Germinal center (tissue), 1 donor: ENCODE measurements at regions not wholly inside any gene's neighbourhood (a gene's known extent, or its start where the extent isn't known, plus 50 kb on each side); places are given as distances from the start of the nearest gene placed in this dataset.
"Not testable (repeated sequence)": the region's sequence is repeated elsewhere in the genome, so short reads cannot be mapped to it uniquely, and the experiment has no call there.

ENCODE experiments used
- DNase-seq: peaks from one replicate; pipeline ENCODE4 v3.0.0; 2012; ENCODE audit warnings: mixed read lengths, low spot score

DNA sequence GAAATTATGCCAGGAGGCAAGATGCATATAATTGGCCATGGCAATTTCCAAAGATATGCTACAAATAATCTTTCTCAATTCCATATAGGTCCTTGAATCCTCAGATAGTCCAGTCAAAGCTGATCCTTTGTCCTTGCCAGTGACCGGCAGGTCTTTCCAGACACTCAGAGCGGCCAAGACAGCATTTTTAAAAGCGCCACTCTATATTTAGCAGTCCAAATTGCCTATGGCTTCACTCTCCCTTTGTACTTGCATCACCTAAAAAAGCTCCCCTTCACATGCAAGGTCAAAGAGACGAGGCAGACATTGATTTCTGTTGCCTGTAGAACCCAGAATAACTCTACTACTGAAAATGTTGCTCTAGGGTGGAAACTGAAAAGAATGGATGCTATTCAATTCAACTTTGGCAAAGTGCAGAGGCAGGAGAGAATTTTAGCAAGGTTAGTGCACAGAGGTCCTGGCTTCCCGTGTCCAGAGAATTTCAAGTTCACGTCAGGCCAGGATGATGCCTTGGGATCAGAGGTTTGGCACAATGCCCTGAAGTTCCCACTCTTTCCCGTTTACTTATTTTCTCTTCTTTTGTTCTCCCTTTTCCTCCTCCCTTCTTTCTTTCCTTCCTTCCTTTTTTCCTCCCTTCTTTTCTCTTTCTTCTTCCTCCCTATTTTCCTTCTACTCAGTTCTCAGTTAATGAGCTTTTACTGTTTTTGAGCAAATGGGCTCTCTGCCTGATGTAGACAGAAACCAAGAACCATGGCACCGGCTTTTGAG lies 108.5 kb downstream of the KCNK1 start:
- no peak for DNase-seq

DNA sequence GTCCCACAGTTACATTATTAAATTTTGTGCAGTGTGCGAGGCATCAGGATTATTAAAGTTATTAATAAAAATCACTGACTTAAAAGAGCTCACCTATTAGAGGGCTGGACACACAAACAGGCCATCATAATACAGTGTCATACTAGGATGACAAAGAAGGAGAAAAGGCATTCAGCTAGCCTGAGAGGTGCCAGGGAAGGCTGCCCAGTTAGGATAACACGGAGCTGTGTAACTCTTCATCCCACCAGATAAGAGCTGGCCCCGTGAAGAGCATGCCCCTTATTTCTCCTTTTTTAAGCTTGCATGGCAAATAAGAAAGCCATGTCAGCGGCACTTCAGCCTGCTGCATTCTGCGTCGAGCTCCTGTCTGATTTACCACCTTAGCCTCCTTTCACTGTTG lies 109.5 kb downstream of the KCNK1 start:
- DNase-seq, result no peak

DNA sequence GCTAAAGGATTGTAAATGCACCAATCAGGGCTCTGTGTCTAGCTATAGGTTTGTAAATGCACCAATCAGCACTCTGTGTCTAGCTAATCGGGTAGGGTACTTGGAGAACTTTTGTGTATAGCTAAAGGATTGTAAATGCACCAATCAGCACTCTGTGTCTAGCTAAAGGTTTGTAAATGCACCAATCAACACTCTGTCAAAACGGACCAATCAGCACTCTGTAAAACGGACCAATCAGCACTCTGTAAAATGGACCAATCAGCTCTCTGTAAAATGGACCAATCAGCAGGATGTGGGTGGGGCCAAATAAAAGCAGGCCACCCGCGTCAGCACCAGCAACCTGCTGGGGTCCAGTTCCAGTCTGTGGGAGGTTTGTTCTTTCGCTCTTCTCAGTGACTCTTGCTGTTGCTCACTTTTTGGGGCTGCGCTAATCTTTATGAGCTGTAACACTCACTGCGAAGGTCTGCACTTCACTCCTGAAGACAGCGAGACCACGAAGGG lies 110.3 kb downstream of the KCNK1 start:
- DNase-seq, result not testable (repeated sequence)

DNA sequence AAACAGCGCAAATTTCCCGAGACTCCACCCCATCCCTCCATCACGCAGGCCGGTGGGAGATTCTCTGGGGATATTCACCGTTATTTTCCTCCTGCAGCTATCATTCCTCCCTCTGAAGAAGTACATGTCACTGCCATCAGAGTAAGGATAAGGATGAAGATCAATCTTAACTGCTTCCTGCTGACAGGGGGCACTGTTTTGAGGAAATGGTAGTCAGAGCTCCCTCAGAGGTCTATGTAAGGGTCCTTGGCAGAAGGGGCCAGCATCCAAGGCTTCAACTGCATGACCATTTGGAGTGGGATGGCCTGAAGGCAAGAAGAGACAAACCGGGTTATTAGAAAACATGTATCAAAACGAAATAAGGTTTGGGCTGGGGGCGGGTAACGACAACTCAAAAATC lies 111.5 kb downstream of the KCNK1 start:
- no peak for DNase-seq

DNA sequence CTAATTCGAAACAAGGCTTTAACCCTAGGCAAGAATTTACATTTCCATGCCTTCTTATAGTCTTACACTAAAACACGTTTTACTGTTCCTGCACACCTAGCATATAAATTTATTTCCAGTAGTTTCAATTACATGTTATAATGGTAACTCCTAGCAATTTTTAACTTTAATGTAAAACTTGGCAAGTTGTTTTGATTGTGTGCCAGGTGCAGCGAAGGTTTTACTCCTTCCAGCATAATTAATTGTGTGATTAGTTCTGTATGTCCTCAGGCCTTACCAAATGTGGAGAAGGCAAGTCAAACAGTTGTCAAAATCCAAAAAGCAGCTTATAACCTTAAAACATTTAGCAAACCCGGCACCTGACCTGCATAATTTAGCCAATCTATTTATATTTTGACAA lies 114.8 kb downstream of the KCNK1 start:
- DNase-seq, result no peak

DNA sequence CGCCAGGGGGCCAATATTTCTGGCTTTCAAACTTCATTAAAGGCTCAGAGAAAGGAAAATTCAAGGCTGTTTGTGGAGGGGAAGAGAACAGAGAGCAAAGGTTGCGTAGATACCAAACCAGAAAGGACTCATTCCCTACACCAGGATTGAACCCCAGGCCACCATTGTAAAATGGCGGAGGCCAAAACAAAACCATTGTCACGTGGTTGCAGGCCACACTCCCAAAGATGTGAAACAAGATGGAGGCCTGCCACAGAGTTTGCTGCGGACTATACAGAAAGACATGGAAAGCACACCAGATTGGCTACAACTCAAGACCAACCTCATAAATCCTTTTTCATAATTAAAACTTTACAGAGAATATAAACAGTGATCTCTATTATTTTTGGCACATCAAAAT lies 116.5 kb downstream of the KCNK1 start:
- no peak for DNase-seq

DNA sequence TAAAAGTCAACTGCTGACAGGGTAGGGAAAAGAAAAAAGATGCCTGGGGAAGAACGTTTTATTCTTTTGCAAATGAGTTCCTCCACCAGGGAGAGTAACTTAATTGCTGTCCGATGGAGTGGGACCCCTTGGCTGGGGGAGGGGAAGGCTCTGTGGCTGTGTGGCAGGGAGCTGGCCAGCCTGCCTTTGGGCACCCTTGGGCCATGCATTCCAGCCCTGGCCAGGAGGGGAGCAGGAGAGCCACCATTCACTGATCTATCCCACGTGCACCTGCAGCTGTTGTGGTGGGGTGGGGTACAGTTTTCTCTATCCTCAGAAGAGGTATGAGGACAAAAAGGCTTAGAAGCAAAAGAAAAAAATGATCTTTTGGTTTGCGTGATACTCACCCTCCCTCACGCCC lies 116.9 kb downstream of the KCNK1 start:
- no peak for DNase-seq

DNA sequence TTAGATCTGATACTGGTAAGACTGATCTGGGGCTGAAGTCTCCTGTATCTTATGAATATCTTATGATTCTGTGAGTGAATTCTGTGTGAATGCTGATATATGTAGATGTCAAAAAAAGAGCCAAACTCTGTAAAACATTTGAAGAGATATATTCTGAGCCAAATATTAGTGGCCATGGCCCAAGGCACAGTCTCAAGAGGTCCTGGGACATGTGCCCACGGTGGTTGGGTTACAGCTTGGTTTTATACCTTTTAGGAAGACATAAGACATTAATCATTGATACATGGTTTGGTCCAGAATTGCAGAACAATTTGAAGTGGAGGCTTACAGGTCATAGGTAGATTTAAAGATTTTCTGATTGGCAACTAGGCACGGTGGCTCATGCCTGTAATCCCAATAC lies 118.3 kb downstream of the KCNK1 start:
- DNase-seq, result no peak

DNA sequence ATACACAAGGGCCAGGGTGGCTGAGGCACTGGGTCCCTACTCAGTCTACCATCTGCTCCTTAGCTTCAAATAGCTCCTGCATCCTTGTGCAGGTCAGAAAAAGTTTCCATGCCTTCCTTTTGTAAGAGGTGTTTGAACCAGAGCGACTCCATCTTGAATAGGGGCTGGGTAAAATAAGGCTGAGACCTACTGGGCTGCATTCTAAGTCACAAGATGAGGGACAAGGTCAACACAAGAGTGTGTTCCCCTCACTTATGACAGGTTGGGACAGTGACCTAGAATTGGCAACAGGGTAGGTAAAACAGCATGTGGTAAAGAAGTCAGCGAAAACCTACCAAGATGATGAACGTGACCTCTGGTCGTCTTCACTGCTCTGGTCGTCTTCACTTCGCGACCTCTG lies 120.5 kb downstream of the KCNK1 start:
- DNase-seq, result no peak

DNA sequence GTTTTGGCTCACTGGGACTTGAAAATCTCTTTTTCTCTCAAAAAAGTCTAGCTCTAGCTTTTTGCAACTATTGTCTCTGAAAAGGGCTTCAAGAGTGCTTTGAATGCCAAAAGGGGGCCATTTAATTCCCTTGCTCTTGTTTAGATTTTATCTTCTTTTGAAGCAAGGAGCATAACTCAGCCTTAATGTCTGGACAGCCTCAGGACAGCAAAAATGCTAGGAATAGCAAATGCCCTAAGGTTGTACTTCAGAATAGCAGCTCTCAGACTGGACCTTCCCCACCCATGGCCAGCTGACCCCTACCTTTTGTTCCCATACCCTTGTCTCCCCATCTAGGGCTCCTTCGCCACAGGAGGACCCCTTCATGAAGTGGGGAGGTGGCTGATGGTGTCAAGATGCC lies 121.4 kb downstream of the KCNK1 start:
- no peak for DNase-seq

DNA sequence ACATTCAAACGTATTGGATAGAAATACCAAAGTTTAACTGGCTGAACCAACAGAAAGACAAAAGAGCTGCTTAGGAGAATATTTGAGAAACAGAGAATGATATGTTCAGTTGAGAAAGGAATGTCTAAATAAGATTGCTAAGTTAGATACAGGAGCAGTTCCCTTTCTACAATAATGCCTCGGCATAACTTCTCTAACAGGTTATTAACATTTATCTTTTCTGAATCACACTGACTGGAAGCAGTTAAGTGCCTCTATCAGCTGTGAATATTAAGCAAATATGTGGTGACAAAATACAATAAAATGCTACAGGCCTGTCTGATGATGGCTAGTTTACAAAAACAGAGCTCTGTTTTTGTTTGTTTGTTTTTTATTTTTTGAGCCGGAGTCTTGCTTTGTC lies 121.9 kb downstream of the KCNK1 start:
- DNase-seq, result no peak

DNA sequence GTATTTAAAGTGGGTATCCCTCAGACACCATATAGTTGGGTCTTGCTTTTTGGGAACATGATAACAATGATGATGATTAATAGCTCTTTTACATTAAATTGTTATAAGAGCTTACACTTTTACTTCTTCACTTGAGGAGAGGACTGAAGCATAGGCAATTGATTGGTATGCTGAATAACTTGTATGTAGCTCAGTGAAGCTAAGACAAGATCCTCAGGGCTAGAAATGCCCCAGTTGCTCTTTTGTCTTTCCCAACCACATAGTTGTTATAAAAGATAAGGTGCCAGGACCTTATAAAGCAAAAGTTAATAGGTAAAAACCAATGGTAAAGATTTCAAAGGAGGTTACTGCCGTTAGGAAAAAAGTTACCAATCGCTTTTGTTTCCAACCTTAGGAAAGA lies 123.4 kb downstream of the KCNK1 start:
- no peak for DNase-seq

DNA sequence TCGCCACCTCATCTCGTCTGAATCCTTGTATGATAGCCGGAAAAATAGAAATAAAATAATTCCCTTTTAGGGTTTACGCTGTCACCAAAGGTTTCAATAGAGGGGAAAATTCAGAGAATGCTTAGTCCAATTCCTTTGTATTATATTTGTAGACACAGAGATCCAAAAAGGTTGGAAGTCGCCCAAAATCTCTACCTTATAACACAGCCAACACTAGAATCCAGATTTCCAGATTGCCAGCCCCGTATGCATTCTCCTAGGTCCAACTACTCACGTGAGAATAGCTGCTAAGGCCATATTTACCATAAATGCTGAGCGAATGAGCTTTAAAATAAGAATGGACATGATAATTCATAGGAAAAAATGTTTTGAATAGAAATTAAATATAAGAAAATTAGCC lies 124.5 kb downstream of the KCNK1 start:
- no peak for DNase-seq

DNA sequence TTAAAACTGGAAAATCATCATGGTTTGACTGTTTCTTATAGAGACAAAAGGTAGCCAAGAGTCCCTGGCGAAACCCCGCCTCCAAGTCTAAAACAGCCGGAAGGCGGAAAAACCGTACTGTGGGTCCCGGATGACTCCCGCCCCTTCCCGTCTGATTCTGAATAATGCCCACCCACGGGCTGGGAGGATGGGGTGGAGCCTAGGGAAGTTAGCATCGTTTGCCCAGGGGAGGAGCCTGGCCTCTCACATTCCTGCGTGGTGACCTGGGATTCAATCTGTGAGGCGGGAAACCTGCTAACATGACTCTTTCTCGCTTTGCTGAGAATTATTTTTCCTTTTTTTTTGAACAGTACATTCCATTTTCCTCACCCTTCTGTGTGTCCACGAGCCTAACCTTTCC lies 124.9 kb downstream of the KCNK1 start:
- DNase-seq, result no peak

DNA sequence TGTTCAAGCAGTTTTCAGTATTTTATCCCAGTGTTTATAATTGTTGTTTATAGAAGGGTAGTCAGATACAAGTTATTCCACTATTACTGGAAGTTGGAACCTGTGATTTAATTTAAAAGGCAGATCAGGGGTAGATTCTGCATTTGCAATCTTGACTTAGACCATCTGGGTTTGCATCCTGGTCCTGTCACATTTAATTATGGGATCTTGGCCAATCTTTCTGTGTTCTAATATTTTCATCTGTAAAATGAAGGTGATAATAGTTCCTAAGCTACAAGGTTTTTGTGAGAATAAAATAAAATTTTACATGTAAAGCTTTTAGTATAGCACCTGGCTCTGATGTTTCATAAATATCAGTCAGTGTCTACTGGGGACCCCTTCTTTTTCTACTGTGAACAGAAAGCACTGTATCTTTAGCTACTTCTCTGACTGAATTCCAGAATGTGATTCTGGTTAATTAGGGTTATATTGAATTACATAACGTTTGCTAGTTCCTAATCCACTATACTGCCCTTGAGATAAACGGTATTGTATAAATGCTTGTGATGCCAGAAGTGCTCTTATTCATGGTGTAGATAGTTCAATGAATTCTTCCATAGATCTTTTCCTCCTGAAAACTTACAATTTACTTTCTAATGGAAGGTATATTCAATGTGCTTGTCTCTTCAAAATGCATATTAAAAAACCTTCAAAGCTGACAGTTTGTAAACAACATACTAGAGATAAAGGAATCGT lies 131.0 kb downstream of the KCNK1 start:
- DNase-seq, result no peak

DNA sequence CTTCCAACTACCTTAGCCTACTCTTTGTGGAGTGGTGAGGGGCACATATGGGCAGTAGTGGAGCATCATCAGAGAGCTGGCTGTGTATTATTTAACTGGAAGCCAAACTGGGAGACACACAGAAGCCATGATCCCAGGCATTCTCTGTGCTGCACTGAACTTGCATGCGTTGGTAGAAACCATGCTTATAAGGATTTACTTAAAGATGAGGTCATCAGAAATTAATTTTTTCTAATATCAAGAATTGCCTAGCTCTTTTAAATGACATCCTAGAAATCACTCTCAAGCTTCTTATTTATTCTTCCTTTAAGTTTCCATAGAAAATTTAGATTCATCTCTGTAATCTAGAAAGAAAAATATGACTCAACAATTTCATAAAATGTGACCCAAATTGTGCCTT lies 136.2 kb downstream of the KCNK1 start:
- DNase-seq, result no peak

DNA sequence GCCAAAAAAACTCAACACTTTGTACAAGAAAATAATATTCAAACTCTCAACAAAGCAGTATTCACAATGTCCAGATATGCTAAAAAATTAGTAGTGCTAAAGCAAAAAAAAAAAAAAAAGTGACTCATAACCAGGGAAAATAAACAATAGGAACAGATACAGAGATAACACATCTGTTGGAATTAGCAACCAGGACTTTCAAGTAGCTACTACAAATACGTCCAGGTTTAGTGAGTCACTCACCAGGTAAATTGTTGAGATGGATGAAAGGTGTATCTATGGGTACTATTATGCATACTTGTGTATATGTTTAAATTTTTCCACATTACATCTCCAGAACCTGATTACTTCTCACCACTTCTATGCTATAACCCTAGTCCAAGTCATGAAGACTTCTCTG lies 144.8 kb upstream of the SLC35F3 start:
- DNase-seq, result no peak

DNA sequence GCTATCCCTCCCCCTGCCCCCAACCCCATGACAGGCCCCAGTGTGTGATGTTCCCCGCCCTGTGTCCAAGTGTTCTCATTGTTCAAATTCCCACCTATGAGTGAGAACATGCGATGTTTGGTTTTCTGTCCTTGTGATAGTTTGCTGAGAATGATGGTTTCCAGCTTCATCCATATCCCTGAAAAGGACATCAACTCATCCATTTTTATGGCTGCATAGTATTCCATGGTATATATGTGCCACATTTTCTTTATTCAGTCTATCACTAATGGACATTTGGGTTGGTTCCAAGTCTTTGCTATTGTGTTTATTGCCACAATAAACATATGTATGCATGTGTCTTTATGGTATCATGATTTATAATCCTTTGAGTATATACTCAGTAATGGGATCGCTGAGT lies 140.2 kb upstream of the SLC35F3 start:
- DNase-seq, result not testable (repeated sequence)

DNA sequence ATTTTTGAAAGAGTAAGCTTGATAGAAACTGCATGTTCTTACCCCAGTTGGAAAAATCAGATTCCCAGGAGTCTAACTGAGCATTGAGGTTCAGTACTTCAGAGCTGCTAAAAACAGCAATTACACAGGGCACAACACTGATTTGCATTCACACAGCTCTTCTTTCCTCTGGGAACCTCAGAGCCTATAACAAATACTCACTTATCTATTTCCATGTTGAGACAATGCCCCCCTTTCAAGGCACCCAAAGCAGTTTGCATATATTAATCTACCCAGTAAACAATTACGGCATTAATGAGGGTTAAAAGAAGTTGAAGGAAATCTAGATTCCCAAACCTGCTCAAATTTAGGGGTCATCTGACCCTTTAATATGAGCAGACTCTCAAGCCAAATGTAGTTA lies 126.9 kb upstream of the SLC35F3 start:
- DNase-seq, result no peak

DNA sequence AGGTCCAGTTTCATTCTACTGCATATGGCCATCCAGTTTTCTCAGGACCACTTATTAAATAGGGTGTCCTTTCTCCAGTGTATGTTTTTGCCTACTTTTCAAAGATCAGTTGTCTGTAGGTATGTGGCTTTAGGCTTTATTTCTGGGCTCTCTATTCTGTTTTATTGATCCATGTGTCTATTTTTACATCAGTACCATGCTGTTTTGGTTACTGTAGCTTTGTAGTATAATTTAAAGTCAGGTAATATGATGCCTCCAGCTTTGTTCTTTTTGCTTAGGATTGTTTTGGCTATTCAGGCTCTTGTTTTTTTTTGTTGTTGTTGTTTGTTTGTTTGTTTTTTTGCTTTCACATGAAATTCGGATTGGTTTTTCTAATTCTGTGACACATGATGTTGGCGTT lies 124.4 kb upstream of the SLC35F3 start:
- no peak for DNase-seq

DNA sequence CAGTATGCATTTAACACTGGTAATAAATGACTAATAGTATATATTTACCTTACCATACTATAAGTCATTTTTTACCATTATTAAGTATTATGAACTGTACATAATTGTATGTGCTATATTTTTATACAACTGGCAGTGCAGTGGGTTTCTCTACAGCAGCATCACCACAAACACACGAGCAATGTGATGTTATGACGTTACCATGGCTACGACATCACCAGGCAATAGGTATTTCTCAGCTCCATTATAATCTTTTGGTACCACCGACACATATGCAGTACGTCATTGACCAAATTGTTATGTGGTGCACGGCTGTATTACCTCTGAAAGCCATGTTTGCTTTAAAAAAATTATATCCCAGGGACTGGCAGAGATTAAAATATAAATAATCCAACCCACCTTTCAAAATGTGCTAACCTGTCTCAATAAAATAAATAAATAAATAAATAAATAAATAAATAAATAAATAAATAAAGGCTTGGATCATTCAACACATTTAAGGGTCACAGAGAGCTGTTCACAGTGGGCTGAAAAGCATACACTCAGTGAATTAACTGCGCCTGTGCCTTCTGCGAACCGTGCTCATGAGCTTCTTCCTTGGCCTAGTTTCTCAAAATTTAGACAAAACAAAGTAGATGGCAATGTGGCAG lies 121.4 kb upstream of the SLC35F3 start:
- DNase-seq, result no peak

DNA sequence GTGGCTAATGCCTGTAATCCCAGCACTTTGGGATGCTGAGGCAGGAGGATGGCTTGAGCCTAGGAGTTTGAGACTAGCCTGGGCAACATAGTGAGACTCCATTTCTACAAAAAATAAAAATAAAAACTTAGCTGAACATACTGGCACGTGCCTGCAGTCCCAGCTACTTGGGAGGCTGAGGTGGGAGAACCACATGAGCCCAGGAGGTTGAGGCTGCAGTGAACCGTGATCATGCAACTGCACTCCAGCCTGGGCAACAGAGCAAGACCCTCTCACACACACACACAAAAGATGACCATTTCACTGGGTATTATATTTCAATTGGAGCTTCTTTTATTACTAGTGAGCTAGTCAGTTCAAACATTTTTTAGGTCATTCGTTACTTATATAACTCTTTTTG lies 116.9 kb upstream of the SLC35F3 start:
- no peak for DNase-seq

DNA sequence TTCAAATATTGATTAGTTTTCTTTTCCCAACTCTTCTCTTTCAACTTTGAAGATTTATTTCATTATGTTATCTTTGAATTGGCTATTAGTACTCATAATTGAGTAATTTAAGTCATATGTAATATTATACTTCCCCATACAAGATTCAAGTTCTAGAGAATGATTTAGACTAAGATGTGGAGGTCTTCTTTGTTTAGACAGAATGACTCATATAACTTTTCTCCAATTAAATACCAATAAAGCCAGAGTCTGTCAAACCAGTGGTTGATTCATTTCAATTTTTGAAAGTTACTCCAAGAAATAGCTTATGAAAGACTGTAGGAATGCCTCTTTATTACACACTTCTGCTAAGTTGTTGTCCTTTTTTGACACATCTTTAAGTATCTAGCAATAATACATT lies 115.8 kb upstream of the SLC35F3 start:
- DNase-seq, result no peak
